NT2/D1 (cell line): ENCODE measurements at regions not wholly inside any gene's neighbourhood (a gene's known extent, or its start where the extent isn't known, plus 50 kb on each side); places are given as distances from the start of the nearest gene placed in this dataset.

Experiments
- DNase-seq: peaks from one replicate; pipeline ENCODE4 v3.0.0-alpha.2; 2011; ENCODE audit warnings: low read depth, low spot score
- H3K27me3 ChIP-seq: 2 replicates; pipeline ENCODE4 v1.6.0; 2011; ENCODE audit warnings: mild to moderate bottlenecking; ENCODE audit not compliant: insufficient read length, insufficient read depth
- H3K36me3 ChIP-seq: 2 replicates; pipeline ENCODE4 v1.6.1; 2011; ENCODE audit warnings: mild to moderate bottlenecking, low read length, mixed read lengths; ENCODE audit not compliant: insufficient read depth, insufficient read length
- H3K4me1 ChIP-seq: 2 replicates; pipeline ENCODE4 v1.5.1; 2011; ENCODE audit not compliant: insufficient read depth, insufficient read length
- H3K4me3 ChIP-seq: 2 replicates; pipeline ENCODE4 v1.5.1; 2011; ENCODE audit warnings: low read depth; ENCODE audit not compliant: insufficient read length
- H3K9ac ChIP-seq: 2 replicates; pipeline ENCODE4 v1.6.0; 2011; ENCODE audit warnings: low read depth; ENCODE audit not compliant: insufficient read length
- H3K9me3 ChIP-seq: 2 replicates; pipeline ENCODE4 v1.5.1; 2011; ENCODE audit warnings: mild to moderate bottlenecking, low read length; ENCODE audit not compliant: insufficient read depth
- SUZ12 ChIP-seq: IDR thresholded peaks from 2 replicates; pipeline ENCODE4 v1.6.1; 2011; ENCODE audit not compliant: insufficient read length, insufficient read depth; ENCODE audit errors: extremely low read depth
- YY1 ChIP-seq: IDR thresholded peaks from 2 replicates; pipeline ENCODE4 v1.6.1; 2011; ENCODE audit not compliant: insufficient read length, insufficient read depth
- ZNF274 ChIP-seq: IDR thresholded peaks from 2 replicates; pipeline ENCODE4 v1.6.1; 2011; ENCODE audit warnings: mild to moderate bottlenecking, low read depth, low read length

GRCh38 chr4:65265526-65265925 is 404.8 kb downstream of the EPHA5 start:
- Histone ChIP-seq H3K27me3 (no peaks in the 10 kb centered on the region), H3K36me3 (no peaks in the 10 kb centered on the region), H3K4me1 (no peaks in the 10 kb centered on the region), H3K9ac (no peak overlapping the region), H3K4me3 (no peak overlapping the region), H3K9me3 (no peaks in the 10 kb centered on the region)
- no peak for DNase-seq
- TF ChIP-seq SUZ12 (no peak), YY1 (no peak), ZNF274 (no peak)

GRCh38 chr4:65259296-65259695 is 411.0 kb downstream of the EPHA5 start:
- no peaks in the 10 kb centered on the region for H3K36me3 ChIP-seq
- no peaks in the 10 kb centered on the region for H3K4me1 ChIP-seq
- H3K27me3 ChIP-seq, result no peaks in the 10 kb centered on the region
- no peak for TF ChIP-seq SUZ12
- no peak for TF ChIP-seq ZNF274
- no peak for TF ChIP-seq YY1
- no peak overlapping the region for H3K4me3 ChIP-seq
- H3K9me3 ChIP-seq, result no peaks in the 10 kb centered on the region
- DNase-seq, result no peak
- H3K9ac ChIP-seq, result no peak overlapping the region

GRCh38 chr4:65250916-65251315 is 419.4 kb downstream of the EPHA5 start:
- H3K4me3 ChIP-seq, result no peak overlapping the region
- no peak overlapping the region for H3K9ac ChIP-seq
- no peaks in the 10 kb centered on the region for H3K4me1 ChIP-seq
- DNase-seq, result no peak
- H3K27me3 ChIP-seq, result no peaks in the 10 kb centered on the region
- no peaks in the 10 kb centered on the region for H3K36me3 ChIP-seq
- TF ChIP-seq ZNF274, result no peak
- TF ChIP-seq SUZ12, result no peak
- no peaks in the 10 kb centered on the region for H3K9me3 ChIP-seq

GRCh38 chr4:65249111-65249510 is 421.2 kb downstream of the EPHA5 start:
- no peaks in the 10 kb centered on the region for H3K27me3 ChIP-seq
- DNase-seq, result no peak
- no peak overlapping the region for H3K4me3 ChIP-seq
- no peak overlapping the region for H3K9ac ChIP-seq
- H3K9me3 ChIP-seq, result no peaks in the 10 kb centered on the region
- H3K4me1 ChIP-seq, result no peaks in the 10 kb centered on the region
- TF ChIP-seq ZNF274, result no peak
- TF ChIP-seq SUZ12, result no peak
- no peak for TF ChIP-seq YY1
- no peaks in the 10 kb centered on the region for H3K36me3 ChIP-seq

- no peaks in the 10 kb centered on the region for H3K4me1 ChIP-seq
- no peak overlapping the region for H3K9ac ChIP-seq
- DNase-seq, result no peak
- H3K36me3 ChIP-seq, result no peaks in the 10 kb centered on the region
- H3K4me3 ChIP-seq, result no peak overlapping the region
- H3K9me3 ChIP-seq, result no peaks in the 10 kb centered on the region
- no peaks in the 10 kb centered on the region for H3K27me3 ChIP-seq
- TF ChIP-seq YY1 (no peak), SUZ12 (no peak), ZNF274 (no peak)
Observed at GRCh38 chr4:65242156-65242846, 428.0 kb downstream of the EPHA5 start.

GRCh38 chr4:65241257-65241997 is 428.9 kb downstream of the EPHA5 start:
- H3K36me3 ChIP-seq, result no peaks in the 10 kb centered on the region
- H3K4me1 ChIP-seq, result no peaks in the 10 kb centered on the region
- TF ChIP-seq YY1, result no peak
- no peak for TF ChIP-seq SUZ12
- no peak for TF ChIP-seq ZNF274
- H3K27me3 ChIP-seq, result no peaks in the 10 kb centered on the region
- no peak overlapping the region for H3K4me3 ChIP-seq
- H3K9ac ChIP-seq, result no peak overlapping the region
- H3K9me3 ChIP-seq, result no peaks in the 10 kb centered on the region
- DNase-seq, result no peak

- Histone ChIP-seq H3K27me3 (no peaks in the 10 kb centered on the region), H3K9ac (no peak overlapping the region), H3K9me3 (no peaks in the 10 kb centered on the region), H3K4me1 (no peaks in the 10 kb centered on the region), H3K36me3 (no peaks in the 10 kb centered on the region), H3K4me3 (no peak overlapping the region)
- no peak for DNase-seq
- no peak for TF ChIP-seq YY1
- no peak for TF ChIP-seq SUZ12
- no peak for TF ChIP-seq ZNF274
Observed at GRCh38 chr4:65234061-65234460, 436.2 kb downstream of the EPHA5 start.
